SK-N-MC (cell line): ENCODE measurements at regions not wholly inside any gene's neighbourhood (a gene's known extent, or its start where the extent isn't known, plus 50 kb on each side); places are given as distances from the start of the nearest gene placed in this dataset.

Source experiments
- EZH2 ChIP-seq: fragments of 200-600 bp; sonication (generic); IDR thresholded peaks from one replicate; pipeline ENCODE4 v1.6.1; 2017; ENCODE audit warnings: antibody characterized with exemption
- FOXP2 ChIP-seq: optimal IDR thresholded peaks from 2 replicates; pipeline ENCODE3; 2011; ENCODE audit warnings: mild to moderate bottlenecking, moderate library complexity; ENCODE audit not compliant: insufficient read depth; ENCODE audit errors: extremely low read length, control extremely low read depth
- POLR2AphosphoS5 ChIP-seq: IDR thresholded peaks from 2 replicates; pipeline ENCODE4 v1.6.1; 2012; ENCODE audit warnings: mild to moderate bottlenecking, low read depth, low read length, borderline replicate concordance

GRCh38 chr20:11337361-11338130, 580.1 kb upstream of the BTBD3 start:
- TF ChIP-seq EZH2 (no peak), FOXP2 (no peak), POLR2AphosphoS5 (no peak)
